Amygdala (tissue), 56 donors: ENCODE measurements at regions not wholly inside any gene's neighbourhood (a gene's known extent, or its start where the extent isn't known, plus 50 kb on each side); places are given as distances from the start of the nearest gene placed in this dataset.

Source experiments
- DNase-seq, 56 donors: peaks; one replicate each; lab custom pipeline; 2025; lab: John Stamatoyannopoulos, UW

DNA sequence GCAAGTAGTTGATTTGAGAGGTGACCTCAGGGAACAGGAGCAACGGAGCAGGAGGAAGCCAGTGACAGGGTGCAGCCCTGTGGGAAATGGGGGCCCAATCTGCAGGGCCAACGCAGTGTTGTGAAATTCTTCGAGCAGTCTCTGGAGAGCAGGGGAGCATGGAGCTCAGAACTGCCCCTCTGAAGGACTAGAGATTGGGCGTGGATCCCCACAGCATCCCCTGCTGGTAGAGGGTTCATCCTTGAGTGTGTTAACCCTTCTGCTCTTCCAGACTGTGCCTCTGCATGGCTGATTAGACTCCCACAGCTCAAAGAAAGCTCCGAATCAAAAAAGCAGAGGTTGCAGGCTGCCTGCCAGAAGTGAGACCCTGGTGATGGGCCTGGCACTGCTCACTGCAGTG, 77.9 kb upstream of the UQCRFS1 start:
- no peak for DNase-seq

DNA sequence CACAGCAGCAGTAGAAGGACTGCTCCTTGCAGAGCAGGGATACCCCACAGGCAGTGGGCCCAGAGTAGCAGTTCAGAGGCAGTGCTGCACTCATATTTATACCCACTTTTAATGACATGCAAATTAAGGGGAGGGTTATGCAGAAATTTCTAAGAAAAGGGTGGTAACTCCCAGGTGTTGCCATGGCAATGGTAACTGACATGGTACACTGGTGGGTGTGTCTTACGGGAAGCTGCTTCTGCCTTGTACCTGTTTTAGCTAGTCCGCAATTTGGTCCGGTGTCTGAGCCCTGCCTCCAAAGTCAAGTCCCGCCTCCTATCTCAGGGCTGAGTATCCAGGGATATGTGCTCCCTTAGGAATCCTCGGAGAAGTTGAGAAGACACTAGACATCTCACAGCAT, 79.2 kb upstream of the UQCRFS1 start:
- DNase-seq = no peak

DNA sequence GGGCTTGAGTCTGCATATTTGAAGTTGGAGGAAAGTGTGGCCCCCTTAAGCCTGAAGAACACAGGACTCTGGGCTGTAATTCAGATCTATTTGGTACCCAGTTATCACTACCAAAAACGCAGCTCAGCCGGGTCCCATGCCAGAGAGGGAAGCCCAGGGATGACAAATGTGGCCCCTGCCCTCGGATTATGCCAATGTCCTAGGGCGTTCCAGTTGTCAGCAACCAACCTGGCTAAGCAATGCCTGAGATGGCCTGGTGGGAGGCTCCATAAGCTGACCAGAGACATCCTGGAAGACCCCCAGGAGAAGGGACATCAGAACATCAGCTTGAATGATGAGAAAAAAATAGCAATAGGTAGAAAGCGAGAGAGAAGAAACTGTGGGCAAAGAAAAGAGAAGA, 79.6 kb upstream of the UQCRFS1 start:
- no peak for DNase-seq

DNA sequence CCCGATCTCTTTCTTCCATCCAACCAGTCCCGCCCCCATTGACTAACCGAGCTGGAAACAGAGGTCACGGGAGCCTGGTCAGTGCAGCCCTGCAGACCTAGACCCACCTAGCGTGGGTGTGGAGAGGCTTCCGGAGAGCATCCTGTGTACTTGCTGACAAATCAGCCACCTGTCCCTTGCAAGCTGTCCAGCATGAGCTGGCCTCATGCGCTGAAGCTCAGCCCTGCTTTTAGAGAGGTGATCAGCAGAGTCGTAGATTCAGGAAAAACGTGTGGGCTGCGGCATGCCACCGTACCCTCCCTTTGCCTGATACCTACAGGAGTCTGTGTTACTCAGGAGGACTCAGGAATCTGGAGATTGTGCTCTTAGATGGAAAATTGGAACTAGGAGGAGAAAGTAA, 80.3 kb upstream of the UQCRFS1 start:
- no peak for DNase-seq

DNA sequence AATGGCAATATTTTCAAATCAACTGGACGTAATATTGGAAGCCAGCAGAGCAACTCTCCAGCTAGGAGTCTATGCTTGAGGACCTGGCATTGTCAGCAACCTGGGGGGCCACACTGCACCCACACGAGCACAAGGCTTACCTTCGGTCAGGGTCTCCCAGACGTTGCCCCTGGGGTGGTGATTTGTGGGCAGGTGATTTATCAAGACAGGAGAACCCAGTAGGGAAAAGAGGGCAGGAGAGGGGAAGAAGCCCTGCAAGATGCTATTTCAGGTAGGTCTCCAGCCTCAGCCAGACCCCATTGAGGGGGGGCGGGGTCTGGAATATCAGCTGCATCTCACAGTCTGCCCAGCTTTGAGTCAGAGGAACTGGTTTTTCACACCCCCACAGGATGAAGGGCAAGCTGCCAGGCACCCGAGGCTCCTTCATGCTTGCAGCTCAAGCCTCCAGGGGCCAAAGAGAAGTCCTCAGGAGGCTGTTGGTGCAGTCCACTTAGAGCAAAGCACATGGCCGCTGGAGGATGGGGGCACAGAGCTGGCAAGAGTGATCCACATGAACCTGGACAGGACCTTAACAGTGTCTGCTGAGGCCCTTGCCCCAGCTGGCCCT, 80.9 kb upstream of the UQCRFS1 start:
- no peak for DNase-seq

DNA sequence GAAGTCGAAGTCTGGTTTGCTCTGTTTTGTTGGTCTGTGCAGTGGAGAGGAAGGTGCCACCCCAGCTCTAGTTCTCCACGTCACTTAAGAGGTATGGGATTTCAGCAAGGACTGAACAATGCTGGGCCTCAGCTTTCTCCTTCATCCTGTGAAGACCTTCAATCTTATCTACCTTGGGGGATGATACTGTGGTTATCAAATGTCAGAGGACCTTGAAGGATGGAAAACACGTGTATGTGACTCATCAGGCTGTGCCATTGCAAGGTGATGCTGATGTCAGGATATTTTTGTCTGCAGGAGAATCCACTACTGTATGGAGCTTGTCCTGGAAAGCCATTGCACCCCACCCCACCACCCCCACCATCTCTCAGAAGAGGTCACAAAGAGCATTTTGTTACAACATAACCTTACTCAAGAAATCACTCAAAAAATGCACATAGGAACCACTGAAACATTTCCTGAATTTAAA, 81.4 kb upstream of the UQCRFS1 start:
- DNase-seq = no peak

DNA sequence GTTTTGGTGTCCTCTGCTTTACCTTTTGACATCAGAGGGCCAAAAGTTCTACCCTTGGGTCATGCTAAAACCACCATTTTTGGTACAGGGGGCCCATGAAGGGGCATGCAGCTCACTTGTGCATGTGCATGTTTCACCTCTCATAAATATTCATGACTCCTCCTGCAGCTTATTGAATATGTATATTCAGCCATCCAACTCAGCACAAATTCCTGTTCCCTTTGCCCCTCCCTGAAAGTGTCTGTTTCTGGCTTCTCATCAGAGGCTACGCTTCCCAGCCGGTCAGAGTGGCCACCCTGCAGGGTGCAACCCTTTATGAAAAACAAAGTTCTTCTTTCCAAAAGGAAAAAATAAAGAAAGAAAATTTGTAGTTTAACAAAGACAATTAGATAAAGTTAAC, 82.3 kb upstream of the UQCRFS1 start:
- DNase-seq = no peak

DNA sequence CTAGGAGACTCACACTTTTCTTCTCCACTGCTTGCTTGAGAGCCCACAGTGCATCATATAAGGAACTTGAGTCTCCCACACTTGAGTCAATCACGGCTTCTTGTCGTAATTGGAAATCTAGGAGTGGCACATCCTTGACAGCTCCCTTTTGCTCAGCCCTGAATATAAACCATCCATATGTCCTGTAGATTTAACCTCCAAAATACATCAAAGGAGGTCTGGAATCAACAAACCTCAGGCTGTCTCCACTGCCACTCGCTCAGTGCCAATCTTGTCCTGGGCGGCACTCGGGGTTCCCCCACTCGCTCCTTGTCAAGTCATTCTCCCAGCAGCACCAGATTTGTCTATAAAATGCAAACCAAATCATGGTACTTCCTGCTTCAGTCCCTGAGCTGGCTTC, 84.4 kb upstream of the UQCRFS1 start:
- DNase-seq = no peak

DNA sequence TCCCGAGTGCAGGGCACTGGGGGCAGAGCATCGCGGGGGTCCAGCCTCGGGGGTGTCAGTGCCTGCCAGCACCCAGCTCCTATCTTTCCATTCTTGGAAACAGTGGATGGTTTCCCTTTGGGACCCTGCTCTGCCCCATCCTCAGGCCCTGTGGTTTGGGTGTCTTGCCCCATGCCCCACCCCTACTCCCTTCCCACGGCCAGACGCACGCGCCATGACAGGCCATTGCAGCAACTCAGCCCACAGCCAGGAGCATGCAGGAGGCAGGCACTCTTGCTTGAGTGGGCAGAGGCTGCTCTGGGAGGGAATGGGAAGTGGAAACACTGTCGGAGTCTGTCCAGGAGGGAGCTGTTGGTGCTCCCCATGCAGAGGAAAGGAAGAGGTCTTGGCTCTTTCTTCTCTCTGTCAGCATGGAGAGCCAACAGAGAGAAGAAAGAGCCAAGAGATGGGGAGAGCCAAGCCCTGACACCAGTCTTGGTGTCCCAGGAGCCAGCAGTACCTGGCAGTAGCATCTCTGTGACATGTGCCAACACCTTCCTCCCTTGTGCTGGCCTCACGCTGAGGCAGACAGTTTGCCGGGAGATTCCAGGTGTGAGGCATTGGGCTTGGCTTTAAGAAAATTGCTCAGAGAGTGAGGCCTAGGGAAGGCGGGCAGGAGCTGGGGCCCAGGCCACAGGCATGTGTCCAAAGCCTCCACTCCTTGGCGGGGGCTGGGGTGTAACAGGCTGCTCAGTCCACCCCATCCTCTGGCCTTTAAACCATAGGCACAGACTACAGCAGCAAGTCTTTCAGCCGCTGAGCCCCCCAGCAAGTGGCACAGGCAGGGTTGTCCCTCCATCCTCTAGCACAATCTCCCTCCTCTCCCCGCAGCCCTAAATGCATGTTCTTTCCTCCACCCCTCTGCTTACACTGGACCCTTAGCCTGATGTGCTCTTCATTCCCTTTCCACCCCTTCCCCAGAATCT, 86.7 kb upstream of the UQCRFS1 start:
- DNase-seq = no peak

DNA sequence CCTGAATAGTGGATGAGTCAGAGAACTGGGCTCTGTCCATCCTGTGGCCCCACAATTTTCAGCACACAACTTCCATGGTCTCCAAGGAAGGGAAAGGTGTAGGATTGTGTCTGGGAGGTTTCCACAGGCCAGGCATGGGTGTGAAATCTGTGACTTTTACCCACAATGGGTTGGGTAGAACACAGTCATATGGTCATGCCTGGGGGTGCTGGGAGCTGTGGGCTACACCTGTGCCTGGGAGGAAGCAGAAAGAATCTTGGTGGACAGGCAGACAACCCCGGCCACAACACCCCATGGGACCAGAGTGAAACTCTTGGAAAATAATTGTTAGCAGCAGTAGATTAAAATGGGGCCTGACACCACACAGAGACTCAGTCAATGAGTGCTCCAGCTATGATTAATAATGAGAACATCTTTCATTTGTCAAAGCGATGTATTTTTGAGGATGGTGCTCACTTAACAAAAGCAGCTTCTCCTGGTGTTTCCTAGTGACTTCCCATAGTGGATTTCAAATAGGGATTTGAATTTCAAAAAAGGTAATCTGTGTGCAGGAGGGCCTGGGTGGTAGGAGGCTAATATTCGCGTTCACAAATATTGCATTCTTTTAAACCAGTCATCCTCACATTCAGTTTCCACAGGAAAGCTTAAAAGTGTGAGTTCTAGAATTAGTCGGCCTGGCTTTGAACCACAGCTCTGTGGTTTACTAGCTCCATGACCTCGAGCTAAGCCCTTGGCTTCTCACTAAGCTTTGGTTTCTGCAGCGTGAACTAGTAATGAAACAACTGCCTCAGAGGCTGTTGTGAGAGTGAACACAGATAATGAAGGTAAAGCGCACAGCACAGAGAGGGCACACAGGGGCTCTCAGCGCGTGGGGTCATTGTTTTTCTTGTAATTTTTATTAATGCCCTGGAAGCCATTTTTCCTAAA, 89.3 kb upstream of the UQCRFS1 start:
- no peak for DNase-seq

DNA sequence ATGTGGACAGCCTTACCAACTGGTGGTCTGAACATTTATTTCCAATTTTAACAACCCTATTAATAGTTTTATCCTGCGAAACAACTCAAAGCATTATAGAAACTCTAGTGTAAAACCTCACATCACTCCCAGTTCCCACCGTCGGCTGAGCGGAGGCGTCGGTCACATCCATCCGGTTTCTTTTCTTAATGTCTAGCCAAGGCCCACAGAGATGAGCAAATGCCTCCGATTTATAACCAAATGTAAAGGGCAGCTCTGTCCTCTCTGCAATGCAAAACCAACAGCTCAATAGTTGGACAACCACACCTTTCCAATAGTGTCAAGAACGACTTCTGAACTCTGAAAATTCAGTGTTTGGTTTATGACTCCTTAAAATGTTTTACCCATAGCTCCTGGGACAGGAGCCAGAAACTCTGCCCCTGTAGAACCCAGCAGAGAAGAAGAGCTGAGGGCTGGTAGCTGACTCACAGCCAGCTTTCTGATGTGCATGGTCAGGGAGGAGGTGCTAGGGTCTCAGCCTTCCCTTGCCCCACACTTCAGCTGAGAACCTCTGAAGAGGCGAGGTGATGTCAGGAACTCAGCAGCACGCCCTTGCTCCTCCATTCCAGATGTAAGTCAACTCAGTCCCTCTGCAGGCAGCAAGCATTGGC, 90.2 kb upstream of the UQCRFS1 start:
- DNase-seq = no peak

DNA sequence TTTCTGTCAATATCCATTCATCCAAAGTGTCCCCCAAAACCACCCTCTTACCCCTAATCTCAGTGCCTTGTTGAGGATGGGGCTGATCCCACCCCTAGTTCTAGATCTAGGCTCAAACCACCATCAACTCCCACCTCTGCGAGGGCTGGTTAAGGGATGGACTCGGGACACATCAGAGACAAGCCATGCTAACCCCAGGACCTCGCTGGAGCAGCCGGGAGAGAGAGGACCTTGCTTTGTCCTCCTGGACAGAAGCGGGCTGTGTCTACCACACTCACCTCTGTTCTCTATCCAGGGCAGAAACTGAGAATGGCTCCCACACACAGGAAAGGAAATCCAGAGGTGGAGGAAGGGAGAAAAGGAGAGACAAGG, 90.8 kb upstream of the UQCRFS1 start:
- no peak for DNase-seq

DNA sequence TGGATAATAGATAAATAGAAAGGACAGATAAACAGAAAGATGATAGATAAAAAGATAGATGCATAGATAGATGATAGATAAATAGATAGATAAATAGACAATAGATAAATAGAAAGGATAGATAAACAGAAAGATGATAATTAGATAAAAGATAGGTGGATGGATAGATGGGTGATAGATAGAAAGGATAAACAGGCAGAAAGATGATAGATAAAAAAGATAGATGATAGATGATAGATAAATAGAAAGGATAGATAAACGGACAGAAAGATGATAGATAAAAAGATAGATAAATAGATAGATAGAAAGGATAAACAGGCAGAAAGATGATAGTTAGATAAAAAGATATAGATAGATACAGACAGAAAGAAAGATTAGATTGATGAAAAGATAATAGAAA, 92.3 kb upstream of the UQCRFS1 start:
- no peak for DNase-seq

DNA sequence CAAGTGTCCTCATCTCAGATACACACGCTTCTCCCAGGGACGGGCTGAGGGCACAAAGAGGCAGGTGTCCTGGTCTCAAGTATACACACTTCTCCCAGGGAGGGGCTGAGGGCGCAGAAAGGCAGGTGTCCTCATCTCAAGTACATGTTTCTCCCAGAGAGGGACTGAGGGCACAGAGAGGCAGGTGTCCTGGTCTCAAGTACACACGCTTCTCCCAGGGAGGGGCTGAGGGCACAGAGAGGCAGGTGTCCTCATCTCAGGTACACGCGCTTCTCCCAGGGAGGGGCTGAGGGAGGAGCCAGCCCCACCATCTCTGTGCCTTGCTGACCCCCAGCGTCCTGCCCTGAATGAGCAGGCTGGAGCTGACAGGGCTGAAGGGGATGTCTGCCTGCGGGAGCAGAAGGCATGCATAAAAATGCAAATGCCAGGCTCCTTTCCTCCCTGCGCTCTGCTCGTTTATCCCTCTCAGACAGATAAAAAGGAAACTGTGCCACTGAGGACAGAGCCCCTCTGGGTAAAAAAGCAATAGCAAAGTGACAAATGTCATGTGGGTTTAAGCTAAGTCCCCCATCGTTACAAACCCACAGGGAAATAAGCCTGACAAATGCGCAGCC, 96.1 kb upstream of the UQCRFS1 start:
- DNase-seq = no peak

DNA sequence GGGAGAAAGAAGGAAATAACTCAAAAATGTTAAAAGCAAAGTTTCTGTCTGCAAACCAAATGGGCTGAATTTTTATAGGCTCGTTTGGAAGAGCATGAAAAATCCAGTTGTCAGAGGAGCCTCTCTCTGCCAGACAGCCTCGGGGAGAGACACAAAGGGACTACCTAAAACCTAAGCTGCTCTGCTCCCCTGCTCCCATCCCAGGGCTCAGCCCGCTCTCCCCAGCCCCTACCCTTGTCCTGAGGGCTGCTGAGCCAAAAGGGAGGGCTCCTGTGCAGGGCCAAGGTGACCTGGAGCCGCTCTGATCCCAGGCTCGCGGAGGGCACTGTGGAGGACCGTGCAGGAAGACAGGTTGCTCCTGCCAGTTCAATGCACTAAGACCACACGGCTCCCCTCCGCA, 96.7 kb upstream of the UQCRFS1 start:
- DNase-seq = no peak

DNA sequence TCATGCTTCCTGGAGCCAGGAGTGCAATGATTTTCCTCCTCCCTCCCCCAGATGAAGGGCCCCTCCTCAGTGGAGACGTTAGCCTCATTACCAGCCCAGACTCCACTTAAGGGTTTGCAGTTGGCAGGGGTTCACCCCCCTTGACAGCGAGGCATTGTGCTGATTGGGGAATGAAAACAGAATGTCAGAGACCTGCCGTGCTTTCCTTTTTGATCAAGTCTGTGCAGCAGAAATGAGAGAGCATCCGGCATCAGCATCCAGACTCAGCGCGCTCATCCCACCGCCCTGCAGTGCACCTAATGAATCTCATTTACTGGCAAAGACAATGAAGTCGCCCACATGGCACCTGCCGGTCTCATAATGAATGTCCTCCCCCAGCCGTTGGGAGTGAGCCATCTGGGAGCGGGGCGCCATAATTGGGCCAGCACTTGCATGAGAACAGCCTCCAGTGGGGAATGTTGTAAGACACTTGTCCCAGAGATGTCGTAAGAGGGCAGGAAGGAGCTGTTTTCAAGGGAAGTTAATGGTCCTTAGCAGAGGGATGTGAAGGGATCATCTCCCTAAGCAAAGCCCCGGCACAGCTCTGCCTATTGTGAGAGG, 98.3 kb upstream of the UQCRFS1 start:
- DNase-seq = peak in 6 of 56 donors; percentile 10 to 33 (median 22)

DNA sequence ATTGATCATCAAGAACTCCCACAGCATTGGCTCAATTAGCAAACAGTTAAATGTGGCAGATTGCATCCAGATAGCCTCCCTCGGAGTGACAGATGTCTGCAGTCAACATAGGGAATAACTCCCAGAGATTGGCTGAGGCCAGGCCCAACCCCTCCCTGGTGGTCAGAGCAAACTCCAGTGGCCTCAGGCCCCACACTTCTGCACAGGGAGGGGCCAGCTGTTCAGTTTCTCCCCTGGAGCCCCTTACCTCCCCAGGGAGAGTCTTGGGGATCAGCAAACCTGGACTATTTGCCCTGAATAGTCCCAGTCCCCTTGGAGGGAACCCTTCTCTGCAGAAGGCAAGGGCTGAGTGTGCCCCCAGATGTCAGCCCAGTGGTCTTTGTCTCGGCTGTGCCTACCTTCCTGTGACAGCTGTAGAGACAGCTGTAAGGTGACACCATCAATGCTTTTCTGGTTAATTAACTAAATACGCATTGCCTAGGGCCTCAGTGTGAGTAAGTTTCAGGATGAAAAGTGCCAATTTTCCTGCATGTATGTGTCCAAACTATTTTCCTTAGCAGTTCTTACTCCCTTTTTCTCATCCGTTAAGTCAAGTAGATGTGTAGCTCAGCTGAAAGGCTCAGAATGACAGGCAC, 102.7 kb upstream of the UQCRFS1 start:
- DNase-seq = peak in 1 of 56 donors; percentile 30

DNA sequence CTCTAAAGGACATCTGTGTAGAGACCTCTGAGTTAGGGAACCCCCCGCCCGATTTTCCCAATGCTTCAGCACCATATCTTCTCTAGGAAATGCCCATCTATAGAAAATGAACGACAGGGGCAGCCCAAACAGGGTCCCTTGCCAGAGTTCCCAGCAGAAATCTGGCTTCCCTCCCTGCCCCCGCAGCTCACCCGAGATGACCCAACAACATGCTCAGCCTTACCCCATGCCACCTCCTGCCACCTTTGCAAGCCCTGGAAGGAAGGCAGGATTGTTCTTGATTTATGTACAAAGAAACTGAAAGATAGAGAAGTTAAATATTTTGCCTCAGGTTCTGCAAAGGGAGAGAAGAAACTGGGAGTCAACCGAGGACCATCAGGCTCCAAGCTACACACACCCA, 105.6 kb upstream of the UQCRFS1 start:
- no peak for DNase-seq

DNA sequence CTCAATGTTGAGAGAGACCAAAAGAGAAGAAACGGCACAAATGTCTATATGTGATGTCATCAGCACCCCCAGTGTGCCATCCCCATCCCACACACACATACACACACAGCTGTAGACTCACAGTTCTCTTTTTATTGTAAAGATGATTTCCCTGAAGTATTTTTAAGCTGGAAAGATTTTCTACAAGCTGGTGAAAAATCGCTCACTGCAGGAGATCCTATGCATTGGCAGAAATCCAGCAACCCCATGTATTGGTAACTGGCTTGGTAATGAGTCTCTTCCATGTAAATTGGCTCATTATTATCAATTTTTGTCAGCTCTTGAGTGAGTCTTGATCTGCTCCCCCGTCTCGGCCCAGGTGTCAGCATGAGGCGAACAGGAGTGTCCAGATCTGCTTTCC, 107.1 kb upstream of the UQCRFS1 start:
- DNase-seq = no peak
